HG03571 (cell line): ENCODE measurements at regions not wholly inside any gene's neighbourhood (a gene's known extent, or its start where the extent isn't known, plus 50 kb on each side); places are given as distances from the start of the nearest gene placed in this dataset.

Source experiments
- ATAC-seq: cut with Tn5 transposase; IDR thresholded peaks from one replicate; pipeline ENCODE4 v1.9.1; 2021; ENCODE audit not compliant: unreplicated experiment

- no peak for ATAC-seq
Observed at GRCh38 chr7:40972426-40972825, 730.5 kb downstream of the INHBA start.

GRCh38 chr7:40969641-40970040, 733.2 kb downstream of the INHBA start:
- no peak for ATAC-seq

GRCh38 chr7:40966693-40967092, 736.2 kb downstream of the INHBA start:
- no peak for ATAC-seq

- ATAC-seq, result no peak
Observed at GRCh38 chr7:40965774-40966173, 737.1 kb downstream of the INHBA start.

- ATAC-seq, result no peak
Observed at GRCh38 chr7:40965016-40965415, 737.9 kb downstream of the INHBA start.

GRCh38 chr7:40964610-40965009, 738.3 kb downstream of the INHBA start:
- no peak for ATAC-seq

- ATAC-seq, result no peak
Observed at GRCh38 chr7:40959955-40960354, 742.9 kb downstream of the INHBA start.

GRCh38 chr7:40948239-40948638, 754.7 kb downstream of the INHBA start:
- ATAC-seq, result no peak

- ATAC-seq, result no peak
Observed at GRCh38 chr7:40947566-40947965, 755.3 kb downstream of the INHBA start.

GRCh38 chr7:40946549-40946948, 756.3 kb downstream of the INHBA start:
- ATAC-seq, result no peak

- no peak for ATAC-seq
Observed at GRCh38 chr7:40945788-40946187, 757.1 kb downstream of the INHBA start.

- no peak for ATAC-seq
Observed at GRCh38 chr7:40944981-40945585, 757.8 kb downstream of the INHBA start.

GRCh38 chr7:40937879-40938278, 765.0 kb downstream of the INHBA start:
- ATAC-seq, result no peak

- ATAC-seq, result no peak
Observed at GRCh38 chr7:40935435-40935834, 767.5 kb downstream of the INHBA start.

- ATAC-seq, result no peak
Observed at GRCh38 chr7:40923626-40924025, 779.3 kb downstream of the INHBA start.

GRCh38 chr7:40922316-40922670, 780.6 kb downstream of the INHBA start:
- ATAC-seq, result no peak

- no peak for ATAC-seq
Observed at GRCh38 chr7:40921589-40922315, 781.1 kb downstream of the INHBA start.

- no peak for ATAC-seq
Observed at GRCh38 chr7:40918701-40919271, 784.0 kb downstream of the SUGCT start.

GRCh38 chr7:40916813-40917212, 782.0 kb downstream of the SUGCT start:
- ATAC-seq, result no peak

GRCh38 chr7:40915071-40915470, 780.3 kb downstream of the SUGCT start:
- no peak for ATAC-seq
